Activated CD8-positive, alpha-beta T cell treated with anti-CD3 and anti-CD28 coated beads, Interleukin-2, amount 10 ng/mL, durations not matched to agents 7 days and 5 days (primary cell): ENCODE measurements at regions not wholly inside any gene's neighbourhood (a gene's known extent, or its start where the extent isn't known, plus 50 kb on each side); places are given as distances from the start of the nearest gene placed in this dataset.

ENCODE experiments used
- ATAC-seq: fragments of 150-1000 bp; cut with Tn5 transposase; one replicate; pipeline ENCODE4 v1.10.0; 2021; ENCODE audit warnings: moderate library complexity
- CTCF ChIA-PET: fragments of 350-600 bp; sonication (Branson Sonifier 250); formaldehyde crosslinking; loops from one replicate; lab custom pipeline; 2021; ENCODE audit warnings: antibody characterized with exemption; lab: Charles Lee
- POLR2A ChIA-PET: fragments of 350-600 bp; sonication (Branson Sonifier 250); formaldehyde crosslinking; loops from one replicate; lab custom pipeline; 2021; ENCODE audit warnings: antibody characterized with exemption; lab: Charles Lee
- DNase-seq: peaks from one replicate; pipeline ENCODE4 v3.0.0-alpha.2; 2020
- H3K27ac Mint-ChIP-seq: one replicate; pipeline ENCODE4 v1.8.0; 2021; ENCODE audit warnings: mild to moderate bottlenecking, mixed read lengths
- H3K27me3 Mint-ChIP-seq: one replicate; pipeline ENCODE4 v1.8.0; 2021; ENCODE audit warnings: low read depth, mixed read lengths
- H3K36me3 Mint-ChIP-seq: one replicate; pipeline ENCODE4 v1.8.0; 2021; ENCODE audit warnings: low read depth, mixed read lengths
- H3K4me1 Mint-ChIP-seq: one replicate; pipeline ENCODE4 v1.8.0; 2021; ENCODE audit warnings: low read depth, mixed read lengths
- H3K4me3 Mint-ChIP-seq: one replicate; pipeline ENCODE4 v1.8.0; 2021; ENCODE audit warnings: mild to moderate bottlenecking, mixed read lengths
- H3K9me3 Mint-ChIP-seq: one replicate; pipeline ENCODE4 v1.8.0; 2022; ENCODE audit warnings: mixed read lengths; ENCODE audit not compliant: insufficient read depth

DNA sequence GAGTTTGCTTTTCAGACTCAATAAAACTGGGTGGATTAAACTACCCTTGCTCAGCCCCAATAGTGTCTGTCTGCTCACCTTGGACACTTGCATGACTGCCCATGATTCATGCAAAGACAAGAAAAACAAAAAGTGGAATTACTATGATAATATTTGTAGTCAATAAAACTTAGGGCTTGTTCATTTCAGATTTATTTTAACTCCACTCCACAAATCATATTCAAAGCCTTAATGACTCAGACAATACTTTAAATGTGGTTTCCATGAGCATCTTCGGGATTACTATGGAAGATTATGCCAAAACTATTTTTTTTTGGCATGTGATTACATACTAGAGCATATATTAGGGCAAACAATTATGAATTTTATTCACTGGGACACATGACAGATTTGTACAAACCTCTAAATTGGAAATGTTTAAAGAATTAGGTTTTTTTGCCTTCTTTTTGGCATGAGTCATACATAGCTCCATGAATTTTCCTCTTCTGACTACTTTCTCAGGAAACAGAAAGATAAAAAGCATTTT lies 468.9 kb downstream of the ACTL7B start:
- Mint-ChIP-seq H3K4me3 (no peak overlapping the region), H3K36me3 (no peaks in the 10 kb centered on the region), H3K27me3 (no peaks in the 10 kb centered on the region), H3K4me1 (peaks cover 4% of the 10 kb centered on the region), H3K9me3 (peaks cover 7% of the 10 kb centered on the region), H3K27ac (no peak overlapping the region)
- no peak for DNase-seq
- POLR2A ChIA-PET, result no interaction called here
- CTCF ChIA-PET, result no interaction called here
- ATAC-seq, result no peak

DNA sequence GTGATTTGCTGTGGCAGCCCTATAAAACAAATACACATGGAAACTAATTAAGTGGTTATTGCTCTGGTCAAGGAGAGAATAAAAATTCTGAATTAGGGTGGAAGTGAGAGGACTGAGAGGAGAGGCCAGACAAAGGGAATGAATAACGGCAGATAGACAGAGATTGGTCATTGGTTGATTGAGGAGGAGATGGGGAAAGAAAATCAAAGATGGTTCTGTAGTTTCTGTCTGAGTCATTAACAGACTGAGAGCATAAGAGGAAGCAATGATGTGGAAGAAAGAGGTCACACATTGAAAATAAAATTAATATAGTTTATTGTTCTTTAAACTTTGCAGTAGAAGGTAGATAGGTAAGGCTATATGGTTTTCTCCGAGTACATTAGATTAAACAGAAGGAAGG lies 469.8 kb downstream of the ACTL7B start:
- peaks cover 7% of the 10 kb centered on the region for H3K9me3 Mint-ChIP-seq
- H3K27me3 Mint-ChIP-seq, result no peaks in the 10 kb centered on the region
- POLR2A ChIA-PET, result no interaction called here
- H3K27ac Mint-ChIP-seq, result no peak overlapping the region
- no peak overlapping the region for H3K4me3 Mint-ChIP-seq
- no peak for ATAC-seq
- no peaks in the 10 kb centered on the region for H3K36me3 Mint-ChIP-seq
- DNase-seq, result no peak
- H3K4me1 Mint-ChIP-seq, result peaks cover 4% of the 10 kb centered on the region
- CTCF ChIA-PET, result no interaction called here

GRCh38 chr9:108383796-108384195 lies 472.0 kb downstream of the ACTL7B start:
- DNase-seq (no peak), ATAC-seq (no peak)
- Mint-ChIP-seq H3K27ac (no peak overlapping the region), H3K4me1 (no peaks in the 10 kb centered on the region), H3K9me3 (peaks cover 7% of the 10 kb centered on the region), H3K27me3 (no peaks in the 10 kb centered on the region), H3K4me3 (no peak overlapping the region), H3K36me3 (no peaks in the 10 kb centered on the region)
- CTCF ChIA-PET, result no interaction called here
- POLR2A ChIA-PET, result no interaction called here

- H3K4me1 Mint-ChIP-seq, result no peaks in the 10 kb centered on the region
- no peak for ATAC-seq
- H3K27ac Mint-ChIP-seq, result no peak overlapping the region
- H3K27me3 Mint-ChIP-seq, result no peaks in the 10 kb centered on the region
- no peak overlapping the region for H3K4me3 Mint-ChIP-seq
- no peak for DNase-seq
- CTCF ChIA-PET, result no interaction called here
- no peaks in the 10 kb centered on the region for H3K36me3 Mint-ChIP-seq
- POLR2A ChIA-PET, result no interaction called here
- peaks cover 7% of the 10 kb centered on the region for H3K9me3 Mint-ChIP-seq
Measured at GRCh38 chr9:108382310-108382709, 473.5 kb downstream of the ACTL7B start.

DNA sequence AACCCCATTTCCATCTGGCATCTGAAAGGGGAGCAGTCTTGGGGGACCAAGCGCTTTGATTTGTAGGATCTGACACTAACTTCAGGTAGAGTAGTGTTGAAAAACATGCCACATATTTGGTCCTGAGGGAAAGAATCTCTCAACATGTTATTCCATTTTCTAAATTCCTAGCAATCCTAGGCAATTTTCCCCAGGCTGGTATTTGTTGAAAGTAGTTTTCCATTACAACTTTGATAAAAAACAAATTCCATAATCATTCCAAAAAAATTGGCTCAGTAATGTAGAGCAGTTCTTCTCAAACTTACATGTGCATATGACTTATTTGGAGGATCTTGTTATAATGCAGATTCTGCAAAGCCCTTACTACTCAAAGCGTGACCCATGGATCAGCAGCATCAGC lies 477.9 kb downstream of the ACTL7B start:
- POLR2A ChIA-PET, result no interaction called here

GRCh38 chr9:108377382-108377781 lies 478.4 kb downstream of the ACTL7B start:
- CTCF ChIA-PET, result no interaction called here
- H3K27ac Mint-ChIP-seq, result no peak overlapping the region

More for the DNA sequence above, 477.9 kb downstream of the ACTL7B start:
- no peak for DNase-seq
- Mint-ChIP-seq H3K4me3 (no peak overlapping the region), H3K27me3 (no peaks in the 10 kb centered on the region), H3K4me1 (no peaks in the 10 kb centered on the region), H3K36me3 (no peaks in the 10 kb centered on the region), H3K9me3 (peaks cover 9% of the 10 kb centered on the region), H3K27ac (no peak overlapping the region)
- ATAC-seq, result no peak
- CTCF ChIA-PET, result no interaction called here

GRCh38 chr9:108376140-108376539 lies 479.6 kb downstream of the ACTL7B start:
- no peaks in the 10 kb centered on the region for H3K4me1 Mint-ChIP-seq
- POLR2A ChIA-PET, result no interaction called here
- no peak for ATAC-seq
- no peak overlapping the region for H3K4me3 Mint-ChIP-seq
- DNase-seq, result no peak
- no peaks in the 10 kb centered on the region for H3K36me3 Mint-ChIP-seq
- H3K27me3 Mint-ChIP-seq, result no peaks in the 10 kb centered on the region
- CTCF ChIA-PET, result no interaction called here
- peaks cover 9% of the 10 kb centered on the region for H3K9me3 Mint-ChIP-seq
- H3K27ac Mint-ChIP-seq, result no peak overlapping the region

More at GRCh38 chr9:108377382-108377781, 478.4 kb downstream of the ACTL7B start:
- POLR2A ChIA-PET, result no interaction called here
- Mint-ChIP-seq H3K4me1 (no peaks in the 10 kb centered on the region), H3K36me3 (no peaks in the 10 kb centered on the region), H3K4me3 (no peak overlapping the region), H3K27me3 (no peaks in the 10 kb centered on the region), H3K9me3 (peaks cover 9% of the 10 kb centered on the region)
- DNase-seq (no peak), ATAC-seq (no peak)

DNA sequence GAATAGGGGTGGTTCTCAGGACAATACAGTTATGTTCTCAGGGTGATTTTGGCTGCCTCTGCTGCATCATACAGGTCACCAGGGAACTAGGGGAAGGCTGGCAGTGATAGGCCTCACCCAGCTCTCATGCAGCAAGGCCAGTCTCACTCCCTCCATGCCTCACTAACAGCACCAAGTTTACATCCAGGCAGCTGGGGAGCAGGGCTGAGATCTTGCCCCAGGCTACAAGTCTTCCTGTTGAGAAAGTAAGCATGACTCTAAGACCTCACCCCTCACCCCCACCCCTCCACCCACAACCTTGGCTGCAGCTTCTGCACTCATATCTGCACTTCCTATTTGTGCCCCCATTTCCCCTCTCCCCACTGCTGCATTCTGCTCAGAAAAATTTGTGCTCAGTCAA lies 481.2 kb downstream of the ACTL7B start:
- ChIA-PET POLR2A (no interaction called here), CTCF (no interaction called here)
- Mint-ChIP-seq H3K36me3 (no peaks in the 10 kb centered on the region), H3K27me3 (no peaks in the 10 kb centered on the region), H3K27ac (no peak overlapping the region), H3K4me1 (no peaks in the 10 kb centered on the region), H3K4me3 (no peak overlapping the region), H3K9me3 (peaks cover 9% of the 10 kb centered on the region)
- DNase-seq, result no peak
- ATAC-seq, result no peak

DNA sequence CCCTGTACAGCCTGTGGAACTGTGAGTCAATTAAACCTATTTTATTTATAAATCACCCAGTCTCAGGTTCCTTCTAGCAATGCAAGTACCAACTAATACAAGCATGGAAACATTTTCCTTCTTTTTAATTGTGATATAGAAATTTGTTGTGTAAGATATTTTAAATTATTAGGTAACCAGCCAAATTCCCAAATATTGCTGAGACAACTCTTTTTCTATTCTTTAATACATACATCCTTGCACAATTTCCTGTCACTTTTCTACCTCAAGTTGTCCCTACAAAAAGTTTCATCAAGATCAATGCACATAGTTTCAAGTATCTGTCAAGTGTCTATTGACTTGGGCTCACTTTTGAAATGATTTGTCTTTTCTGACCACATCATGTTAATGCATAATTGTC lies 488.6 kb downstream of the ACTL7B start:
- Mint-ChIP-seq H3K4me3 (no peak overlapping the region), H3K36me3 (no peaks in the 10 kb centered on the region), H3K4me1 (no peaks in the 10 kb centered on the region), H3K9me3 (peaks cover 13% of the 10 kb centered on the region), H3K27me3 (no peaks in the 10 kb centered on the region), H3K27ac (no peak overlapping the region)
- DNase-seq, result no peak
- no peak for ATAC-seq
- POLR2A ChIA-PET, result no interaction called here
- CTCF ChIA-PET, result no interaction called here

GRCh38 chr9:108363311-108363710 lies 492.5 kb downstream of the ACTL7B start:
- Mint-ChIP-seq H3K27ac (no peak overlapping the region), H3K4me1 (no peaks in the 10 kb centered on the region), H3K27me3 (no peaks in the 10 kb centered on the region), H3K4me3 (no peak overlapping the region), H3K9me3 (peaks cover 17% of the 10 kb centered on the region), H3K36me3 (no peaks in the 10 kb centered on the region)
- CTCF ChIA-PET, result no interaction called here
- POLR2A ChIA-PET, result no interaction called here
- DNase-seq (no peak), ATAC-seq (no peak)

GRCh38 chr9:108360304-108360703 lies 495.5 kb downstream of the ACTL7B start:
- H3K4me1 Mint-ChIP-seq, result no peaks in the 10 kb centered on the region

GRCh38 chr9:108356806-108357205 lies 499.0 kb downstream of the ACTL7B start:
- no peak for ATAC-seq
- POLR2A ChIA-PET, result no interaction called here
- Mint-ChIP-seq H3K27me3 (no peaks in the 10 kb centered on the region), H3K4me3 (no peak overlapping the region), H3K27ac (no peak overlapping the region), H3K4me1 (no peaks in the 10 kb centered on the region), H3K36me3 (no peaks in the 10 kb centered on the region), H3K9me3 (no peaks in the 10 kb centered on the region)
- CTCF ChIA-PET, result no interaction called here
- DNase-seq, result no peak

More at GRCh38 chr9:108360304-108360703, 495.5 kb downstream of the ACTL7B start:
- Mint-ChIP-seq H3K27me3 (no peaks in the 10 kb centered on the region), H3K36me3 (no peaks in the 10 kb centered on the region), H3K4me3 (no peak overlapping the region), H3K27ac (no peak overlapping the region), H3K9me3 (peaks cover 9% of the 10 kb centered on the region)
- DNase-seq (no peak), ATAC-seq (no peak)
- POLR2A ChIA-PET, result no interaction called here
- CTCF ChIA-PET, result no interaction called here

- ChIA-PET POLR2A (no interaction called here), CTCF (no interaction called here)
- H3K27ac Mint-ChIP-seq, result no peak overlapping the region
- H3K4me3 Mint-ChIP-seq, result no peak overlapping the region
- no peaks in the 10 kb centered on the region for H3K36me3 Mint-ChIP-seq
- no peaks in the 10 kb centered on the region for H3K27me3 Mint-ChIP-seq
- ATAC-seq, result no peak
- H3K4me1 Mint-ChIP-seq, result no peaks in the 10 kb centered on the region
- no peaks in the 10 kb centered on the region for H3K9me3 Mint-ChIP-seq
- DNase-seq, result no peak
Measured at GRCh38 chr9:108351571-108351970, 504.2 kb downstream of the ACTL7B start.
